Osteoblast (primary cell): ENCODE measurements at regions not wholly inside any gene's neighbourhood (a gene's known extent, or its start where the extent isn't known, plus 50 kb on each side); places are given as distances from the start of the nearest gene placed in this dataset.

Experiments
- DNase-seq: peaks from one replicate; pipeline ENCODE4 v3.0.0; 2011; ENCODE audit warnings: low spot score, mixed read lengths; ENCODE audit not compliant: insufficient read length; ENCODE audit errors: missing footprints
- H2AFZ ChIP-seq: 2 replicates; pipeline ENCODE4 v1.6.0; 2011; ENCODE audit warnings: mild to moderate bottlenecking, low read length
- H3K27ac ChIP-seq: 2 replicates; pipeline ENCODE4 v1.5.1; 2011; ENCODE audit warnings: mild to moderate bottlenecking, low read depth, low read length, moderate library complexity
- H3K27me3 ChIP-seq: 2 replicates; pipeline ENCODE4 v1.6.0; 2012; ENCODE audit warnings: mild to moderate bottlenecking, control low read depth, inconsistent platforms, low read length, moderate library complexity; ENCODE audit not compliant: insufficient read depth
- H3K36me3 ChIP-seq: 2 replicates; pipeline ENCODE4 v1.5.1; 2011; ENCODE audit warnings: mild to moderate bottlenecking, low read length, control low read depth, moderate library complexity; ENCODE audit not compliant: insufficient read depth
- H3K4me1 ChIP-seq: 2 replicates; pipeline ENCODE4 v1.5.1; 2011; ENCODE audit warnings: mild to moderate bottlenecking, low read length, control low read depth, moderate library complexity; ENCODE audit not compliant: insufficient read depth
- H3K4me2 ChIP-seq: 2 replicates; pipeline ENCODE4 v1.6.0; 2011; ENCODE audit warnings: mild to moderate bottlenecking, low read length; ENCODE audit not compliant: insufficient read depth
- H3K4me3 ChIP-seq: fragments of 200-600 bp; sonication (generic); 3 replicates; pipeline ENCODE4 v1.5.1; 2012; ENCODE audit warnings: mild to moderate bottlenecking, low read length, inconsistent platforms; ENCODE audit not compliant: insufficient read depth
- H3K79me2 ChIP-seq: 2 replicates; pipeline ENCODE4 v1.6.0; 2012; ENCODE audit warnings: mild to moderate bottlenecking, low read length, control low read depth, inconsistent platforms; ENCODE audit not compliant: insufficient read depth
- H3K9me3 ChIP-seq: 2 replicates; pipeline ENCODE4 v1.5.1; 2011; ENCODE audit warnings: low read depth, low read length, control low read depth
- H4K20me1 ChIP-seq: 2 replicates; pipeline ENCODE4 v1.6.0; 2012; ENCODE audit warnings: mild to moderate bottlenecking, low read length, control low read depth; ENCODE audit not compliant: insufficient read depth
- CTCF ChIP-seq: IDR thresholded peaks from 2 replicates; pipeline ENCODE4 v1.5.1; 2011; ENCODE audit warnings: mild to moderate bottlenecking, low read depth, low read length, moderate library complexity; ENCODE audit errors: extremely low read depth

GRCh38 chr20:50291254-50292078 lies 100.8 kb downstream of the CEBPB start:
- Histone ChIP-seq H2AFZ (no peak overlapping the region), H3K27ac (peak overlapping the region; percentile 91)
- no peak for TF ChIP-seq CTCF

GRCh38 chr20:50292079-50292590 lies 101.5 kb downstream of the CEBPB start:
- H3K79me2 ChIP-seq, result no peaks in the 10 kb centered on the region
- H3K9me3 ChIP-seq, result no peaks in the 10 kb centered on the region
- DNase-seq, result peak; percentile 51
- H4K20me1 ChIP-seq, result no peaks in the 10 kb centered on the region
- peak overlapping the region; percentile 91 for H3K27ac ChIP-seq
- H3K4me2 ChIP-seq, result no peak overlapping the region
- peak overlapping the region; percentile 11 for H3K4me3 ChIP-seq
- no peaks in the 10 kb centered on the region for H3K27me3 ChIP-seq
- peaks cover 14% of the 10 kb centered on the region for H3K4me1 ChIP-seq
- H2AFZ ChIP-seq, result peak overlapping the region; percentile 45
- H3K36me3 ChIP-seq, result no peaks in the 10 kb centered on the region
- no peak for TF ChIP-seq CTCF

More at GRCh38 chr20:50291254-50292078, 100.8 kb downstream of the CEBPB start:
- Histone ChIP-seq H3K79me2 (no peaks in the 10 kb centered on the region), H3K4me3 (no peak overlapping the region), H3K9me3 (no peaks in the 10 kb centered on the region), H3K27me3 (no peaks in the 10 kb centered on the region), H3K36me3 (no peaks in the 10 kb centered on the region), H3K4me1 (peaks cover 20% of the 10 kb centered on the region), H3K4me2 (no peak overlapping the region), H4K20me1 (no peaks in the 10 kb centered on the region)
- peak; percentile 49 for DNase-seq

- H3K4me2 ChIP-seq, result no peak overlapping the region
Observed at GRCh38 chr20:50292591-50293283, 102.1 kb downstream of the CEBPB start.

More at GRCh38 chr20:50292591-50293283, 102.1 kb downstream of the CEBPB start:
- Histone ChIP-seq H3K4me1 (peaks cover 8% of the 10 kb centered on the region), H3K27me3 (no peaks in the 10 kb centered on the region), H3K27ac (peak overlapping the region; percentile 91), H3K9me3 (no peaks in the 10 kb centered on the region), H3K79me2 (no peaks in the 10 kb centered on the region), H2AFZ (peak overlapping the region; percentile 45), H4K20me1 (no peaks in the 10 kb centered on the region), H3K4me3 (peak overlapping the region; percentile 11), H3K36me3 (no peaks in the 10 kb centered on the region)
- peak; percentile 97 for DNase-seq
- no peak for TF ChIP-seq CTCF
